Spleen (tissue), 3 donors: ENCODE measurements at regions not wholly inside any gene's neighbourhood (a gene's known extent, or its start where the extent isn't known, plus 50 kb on each side); places are given as distances from the start of the nearest gene placed in this dataset.

ENCODE experiments used
- POLR2A ChIP-seq, 3 donors: fragments of 450-650 bp; IDR thresholded peaks; one replicate each; pipeline ENCODE4 v1.5.1; 2017; ENCODE audit warnings: antibody characterized with exemption in 3 of 3, mild to moderate bottlenecking in 1 of 3
- POLR2AphosphoS5 ChIP-seq, 3 donors: sonication (generic); formaldehyde crosslinking; IDR thresholded peaks; one replicate each; pipeline ENCODE4 v1.5.1; 2017; ENCODE audit warnings: antibody characterized with exemption in 3 of 3

GRCh38 chr3:191003742-191004141, 141.2 kb upstream of the GMNC start:
- TF ChIP-seq POLR2AphosphoS5 (IDR thresholded peaks at IDR 0.05) (no peak), POLR2A (IDR thresholded peaks at IDR 0.05) (no peak)
